NOMO-1 treated with DMSO at 0.1 percent for 48 hours (cell line): ENCODE measurements at regions not wholly inside any gene's neighbourhood (a gene's known extent, or its start where the extent isn't known, plus 50 kb on each side); places are given as distances from the start of the nearest gene placed in this dataset.

Experiments
- DNase-seq: peaks from one replicate; lab custom pipeline; 2025; ENCODE audit not compliant: unreplicated experiment; lab: John Stamatoyannopoulos, UW

DNA sequence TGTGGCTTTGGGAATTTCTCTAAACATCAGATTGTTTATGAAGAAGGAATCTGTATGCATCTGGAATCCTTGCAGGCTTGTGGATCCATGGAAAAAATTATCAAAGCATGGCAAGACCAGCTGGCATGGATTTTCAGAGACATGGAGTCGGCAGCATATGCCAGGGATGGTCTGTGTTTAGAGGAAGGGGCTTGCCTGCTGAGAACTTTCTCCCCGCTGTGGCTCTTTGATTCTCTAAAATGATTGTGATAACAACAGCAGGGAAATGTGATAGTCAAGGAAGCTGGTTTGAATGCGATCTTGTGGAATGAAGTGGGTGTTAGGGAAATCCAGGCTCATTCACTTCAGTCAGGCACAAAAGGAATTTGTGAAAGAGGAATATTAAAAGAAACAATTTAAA, 245.7 kb upstream of the THRB start:
- no peak for DNase-seq

DNA sequence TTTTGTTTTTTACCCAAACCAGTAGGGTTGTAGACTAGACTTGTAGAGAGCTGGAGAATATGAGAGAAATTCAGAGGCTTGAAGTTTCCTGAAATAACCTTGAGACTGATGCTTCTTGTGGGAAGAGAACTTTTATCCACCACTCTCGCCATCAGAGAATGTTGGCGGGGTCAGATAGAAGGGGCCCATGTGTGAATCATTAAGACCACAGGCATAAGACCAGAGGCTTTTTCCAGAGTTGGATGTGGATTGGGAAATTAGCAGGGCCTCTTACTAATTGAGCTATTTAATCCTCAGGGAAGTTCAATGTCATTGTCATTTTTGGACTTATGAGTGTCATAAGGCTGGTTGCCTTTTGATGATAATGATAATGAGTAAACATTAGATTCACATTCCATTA, 246.9 kb upstream of the THRB start:
- DNase-seq = no peak

DNA sequence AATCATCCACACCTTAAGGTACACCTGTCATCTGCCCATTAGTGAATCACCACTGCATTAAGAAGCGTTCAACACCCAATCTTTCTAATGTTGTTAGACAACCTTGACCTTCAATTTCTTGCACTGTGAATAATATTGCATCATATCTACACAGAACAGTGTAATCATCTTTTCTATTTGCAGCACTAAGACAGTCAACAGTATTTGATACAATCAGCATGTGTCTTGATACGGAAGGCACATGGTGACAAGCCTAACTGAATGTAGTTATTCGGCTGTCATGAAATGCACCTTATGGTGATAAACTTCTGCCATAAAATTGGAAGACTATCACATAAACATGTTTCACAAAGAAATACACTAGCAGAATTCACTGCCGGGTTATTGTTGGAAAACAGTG, 253.9 kb upstream of the THRB start:
- DNase-seq = no peak

DNA sequence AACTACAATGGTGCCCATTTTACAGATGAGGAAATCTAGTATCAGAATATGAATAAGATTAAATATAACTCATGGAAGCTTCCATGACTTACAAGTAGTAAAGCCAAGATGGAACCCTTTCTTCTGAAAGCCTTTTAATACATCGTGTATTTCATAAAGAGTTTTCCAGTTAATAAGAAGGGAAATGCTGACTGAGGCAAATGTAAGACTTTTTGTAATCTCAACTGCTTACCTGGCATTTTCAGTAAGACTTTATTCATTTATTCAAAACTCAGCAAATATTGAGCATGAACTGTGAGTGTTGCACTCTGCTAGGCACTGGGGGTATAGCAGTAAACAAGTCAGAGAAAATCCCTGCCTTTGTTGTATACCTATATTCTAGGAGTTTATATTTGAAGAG, 256.4 kb upstream of the THRB start:
- no peak for DNase-seq

DNA sequence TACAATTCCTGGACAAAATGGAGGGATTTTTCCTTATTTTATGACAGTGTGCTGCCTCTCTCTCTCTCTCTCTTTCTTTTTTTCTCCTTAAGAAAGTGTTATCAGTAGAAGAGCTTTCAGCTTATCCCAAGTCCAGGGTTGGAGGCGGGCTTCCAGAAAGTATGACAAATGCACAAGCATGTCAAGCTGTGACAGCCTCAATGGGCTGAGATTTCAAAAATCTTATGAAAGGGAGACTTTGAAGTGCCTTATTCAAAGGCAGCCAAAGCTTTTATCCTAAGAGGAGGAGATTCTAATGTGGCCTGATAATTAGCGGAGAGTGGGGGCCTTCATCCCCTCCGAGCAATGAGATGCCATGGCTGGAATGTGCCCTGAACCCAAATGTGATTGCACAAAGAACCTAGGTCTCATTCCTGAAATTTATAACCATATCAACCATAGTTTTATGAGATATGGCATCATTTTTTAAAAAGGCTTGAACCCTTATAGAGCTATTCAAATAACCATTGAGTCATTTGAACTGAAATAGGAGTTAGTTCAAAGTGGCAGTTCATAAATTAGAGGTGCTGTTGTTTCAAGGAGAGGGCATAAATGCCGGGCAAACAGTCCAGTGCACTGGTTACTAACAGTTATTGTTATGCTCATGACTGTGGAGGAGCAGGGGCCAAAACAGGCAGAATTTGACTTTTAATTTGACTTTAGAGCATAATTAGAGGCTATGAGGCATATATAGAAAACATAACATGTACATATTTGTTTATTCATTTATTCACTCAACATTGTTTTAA, 261.6 kb upstream of the THRB start:
- no peak for DNase-seq

DNA sequence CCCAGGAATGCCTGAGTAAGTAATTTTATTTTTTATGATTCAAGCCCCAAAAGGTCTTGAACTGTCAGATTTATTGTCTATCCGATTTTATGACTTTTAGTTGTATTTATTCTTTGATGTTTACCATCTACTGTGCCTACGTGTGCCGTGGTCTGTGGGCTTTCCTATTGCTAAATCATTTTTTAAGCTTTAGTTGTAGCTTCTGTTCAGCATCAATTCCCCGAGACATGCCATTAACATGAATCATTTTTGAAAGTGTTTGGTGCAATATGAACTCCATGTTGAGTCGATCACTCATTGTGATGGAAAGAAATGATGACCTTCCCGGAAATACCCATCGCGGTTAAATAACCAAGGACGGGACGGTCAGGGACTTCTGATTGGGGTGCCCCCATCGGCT, 268.7 kb upstream of the THRB start:
- DNase-seq = no peak

DNA sequence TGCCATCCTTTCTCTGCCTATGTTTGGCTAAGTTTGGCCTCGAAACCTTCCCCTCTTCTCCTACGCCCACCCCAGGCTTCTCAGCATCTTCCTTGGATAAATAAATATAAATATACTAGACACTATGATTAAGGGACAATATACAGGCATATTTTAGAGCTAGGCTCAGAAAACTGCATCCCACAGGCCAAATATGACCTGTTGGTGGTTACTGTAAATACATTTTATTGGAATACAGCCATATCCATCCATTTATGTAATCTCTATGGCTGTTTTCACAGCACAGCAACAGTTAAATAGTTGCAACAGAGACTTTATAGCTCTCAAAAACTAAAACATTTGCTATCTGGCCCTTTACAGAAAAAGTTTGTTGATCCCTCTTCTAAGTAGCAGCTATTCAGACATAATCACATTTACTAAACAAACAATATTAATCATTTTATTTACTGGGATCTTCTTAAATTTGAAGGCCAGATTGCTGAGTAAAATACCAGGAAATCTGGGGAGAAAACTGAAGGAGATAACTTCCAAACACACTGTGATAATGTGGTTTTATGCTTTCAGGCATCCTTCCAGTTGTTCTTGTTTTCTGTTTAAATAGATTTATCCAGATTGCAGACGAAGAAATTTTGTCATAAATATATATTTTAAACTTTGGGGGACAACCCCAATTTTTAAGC, 269.7 kb upstream of the THRB start:
- DNase-seq = no peak

DNA sequence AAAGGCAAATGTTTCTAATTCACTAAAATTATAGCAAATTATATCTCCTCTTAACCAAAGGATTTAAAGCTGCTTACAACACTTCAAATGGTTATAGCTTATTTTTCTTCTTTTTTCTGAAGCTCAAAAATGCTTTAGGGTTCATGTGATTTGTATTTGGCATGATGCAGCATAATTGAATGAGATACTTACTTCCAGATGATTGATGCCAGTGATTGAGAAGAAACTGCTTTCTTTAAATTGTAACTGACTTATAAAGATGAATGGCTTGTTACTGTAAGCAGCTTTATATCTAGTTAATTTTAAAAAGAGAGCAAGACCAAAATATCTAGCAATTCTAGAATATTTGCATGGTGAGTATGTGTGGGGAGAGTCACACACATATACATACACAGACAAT, 270.7 kb upstream of the THRB start:
- no peak for DNase-seq

DNA sequence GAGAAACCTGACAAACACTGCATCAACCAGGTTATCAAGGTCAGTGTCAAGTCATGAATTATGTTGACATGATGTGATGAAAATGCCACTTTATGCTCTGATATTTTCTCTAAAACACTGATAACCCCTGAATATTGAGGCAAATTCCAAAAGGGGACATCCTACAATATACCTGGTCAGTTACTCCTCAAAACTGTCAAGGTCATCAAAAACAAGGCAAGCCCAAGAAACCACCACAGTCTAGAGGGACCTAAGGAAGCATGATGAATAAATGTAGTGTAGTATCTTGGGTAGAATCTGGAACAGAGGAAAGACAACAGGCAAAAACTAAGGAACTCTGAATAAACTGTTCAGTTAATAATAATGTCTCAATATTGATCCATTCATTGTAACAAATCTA, 275.3 kb upstream of the THRB start:
- DNase-seq = no peak

DNA sequence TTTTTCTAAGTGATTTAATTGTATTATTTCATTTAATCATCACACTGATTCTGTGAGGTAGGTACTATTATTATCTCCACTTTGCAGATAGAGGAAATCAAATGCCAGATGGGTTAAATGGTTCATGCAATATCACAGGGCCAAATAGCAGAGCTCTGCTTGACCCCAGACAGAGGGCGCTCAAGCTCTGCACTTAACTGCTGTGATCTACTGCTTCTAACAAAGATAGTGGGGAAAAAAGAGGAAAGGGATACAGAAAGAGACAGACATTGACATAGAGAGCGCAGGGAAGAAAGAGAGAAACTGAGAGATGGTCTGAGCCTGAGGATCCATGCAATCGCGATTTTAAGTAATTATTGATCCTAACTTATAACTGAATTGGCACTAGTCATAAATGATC, 279.1 kb upstream of the THRB start:
- DNase-seq = peak; percentile 34

DNA sequence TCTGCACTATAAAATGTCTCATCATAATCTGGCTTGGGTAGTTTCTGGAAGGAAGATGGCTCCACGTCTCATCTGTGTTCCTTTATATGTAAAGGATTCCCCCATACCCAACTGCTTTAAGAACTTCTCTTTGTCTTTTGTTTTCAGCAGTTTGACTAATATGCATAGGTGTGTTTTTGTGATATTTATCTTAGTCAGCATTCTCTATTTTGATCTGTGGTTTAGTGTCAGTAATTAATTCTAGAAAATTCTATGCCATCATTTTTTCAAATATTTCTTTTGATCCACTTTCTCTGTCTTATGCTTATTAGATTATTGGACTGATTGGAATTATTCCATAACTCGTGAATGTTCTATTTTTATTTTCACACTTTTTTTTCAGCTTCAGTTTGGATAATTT, 286.3 kb upstream of the THRB start:
- DNase-seq = no peak

DNA sequence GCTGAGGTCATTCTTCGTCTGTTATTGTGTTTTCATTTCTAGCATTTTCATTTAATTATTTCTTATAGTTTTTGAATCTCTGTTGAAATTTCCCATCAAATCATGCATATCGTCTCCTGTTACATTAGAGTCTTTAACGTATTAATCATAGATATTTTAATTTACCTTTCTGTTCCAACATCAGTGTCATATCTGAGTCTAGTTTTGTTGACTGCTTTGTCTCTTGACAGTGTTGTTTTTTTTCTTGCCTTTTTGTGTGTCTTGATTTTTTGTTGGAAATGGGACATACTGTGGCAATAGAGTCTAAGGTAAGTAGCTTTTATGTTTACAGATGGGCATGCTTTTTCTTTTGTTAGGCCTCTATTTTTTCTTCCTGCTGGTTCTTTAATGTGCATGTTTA, 286.8 kb upstream of the THRB start:
- no peak for DNase-seq

DNA sequence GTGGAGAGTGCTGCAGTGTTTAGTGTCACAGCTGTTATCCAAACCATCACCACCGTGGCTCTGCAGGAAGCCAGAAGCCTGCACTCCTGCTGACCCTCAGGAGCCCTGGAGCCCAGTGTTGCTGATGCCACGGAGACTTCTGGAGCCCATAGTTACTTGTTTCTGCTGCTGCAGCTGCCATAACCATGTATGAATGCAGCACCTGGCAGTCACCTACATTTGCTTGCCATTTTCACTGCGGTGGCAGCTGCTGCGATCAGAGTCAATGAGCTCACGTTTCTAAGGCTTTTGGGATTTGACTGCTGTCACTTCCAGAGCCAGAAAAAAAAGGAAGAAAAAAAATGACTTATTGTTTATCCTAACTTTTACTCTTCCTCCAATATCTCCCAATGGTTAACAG, 299.2 kb upstream of the THRB start:
- DNase-seq = no peak

DNA sequence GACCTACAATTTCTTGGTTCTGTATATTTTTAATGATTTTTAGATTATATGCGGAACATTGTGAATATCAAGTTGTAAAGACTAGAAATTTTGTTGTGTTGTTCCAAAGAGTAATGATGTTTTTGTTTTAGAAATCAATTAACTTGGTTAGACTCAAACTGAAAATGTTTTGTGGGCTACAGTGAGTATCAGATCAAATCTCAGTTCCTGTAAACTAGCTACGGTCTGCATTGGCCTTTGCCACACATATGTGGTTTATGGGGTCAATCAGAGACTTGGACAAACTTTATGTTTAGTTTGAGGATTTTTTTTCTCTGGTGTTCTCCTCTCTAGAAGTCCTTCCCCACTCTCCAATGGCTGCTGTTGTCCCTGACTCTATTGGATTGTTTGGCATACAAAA, 308.0 kb upstream of the THRB start:
- DNase-seq = no peak

DNA sequence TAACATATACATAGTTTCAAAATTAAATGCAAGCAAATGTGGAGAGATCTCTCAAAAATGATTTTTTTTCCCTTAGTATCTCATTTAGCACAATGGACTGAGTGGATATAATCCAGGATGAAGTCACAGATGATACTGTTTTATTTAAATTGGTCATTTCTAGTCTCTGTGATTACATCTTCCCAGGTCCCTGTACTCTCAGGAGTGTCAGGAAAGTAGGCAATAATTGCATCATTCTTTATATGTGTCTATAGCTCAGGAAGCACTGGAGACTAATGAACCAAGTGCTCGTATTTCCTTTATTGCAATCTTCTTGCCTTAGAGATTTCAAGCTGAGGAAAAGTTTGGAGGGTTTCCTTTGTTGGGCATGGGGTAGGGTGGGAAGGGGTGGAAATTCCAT, 309.4 kb upstream of the THRB start:
- no peak for DNase-seq

DNA sequence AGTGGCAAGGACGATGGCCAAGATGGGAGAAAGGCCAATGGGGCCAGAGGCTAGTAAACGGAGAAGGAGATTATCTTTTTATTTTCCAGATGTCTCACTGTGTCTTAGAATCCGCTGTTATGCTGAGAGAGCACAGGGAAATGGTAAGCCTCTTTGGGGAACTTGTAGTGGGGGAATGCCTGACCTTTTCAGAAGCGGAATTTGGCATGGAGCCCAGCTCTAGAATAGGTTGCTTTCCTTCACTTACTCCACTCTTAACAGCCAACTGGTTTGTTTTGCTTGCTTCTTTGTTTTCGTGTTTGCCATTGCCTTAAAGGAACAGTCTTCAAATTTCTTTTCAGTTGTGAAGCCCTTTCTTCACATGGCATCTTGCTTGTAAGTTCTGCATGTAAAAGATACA, 316.2 kb upstream of the THRB start:
- no peak for DNase-seq

DNA sequence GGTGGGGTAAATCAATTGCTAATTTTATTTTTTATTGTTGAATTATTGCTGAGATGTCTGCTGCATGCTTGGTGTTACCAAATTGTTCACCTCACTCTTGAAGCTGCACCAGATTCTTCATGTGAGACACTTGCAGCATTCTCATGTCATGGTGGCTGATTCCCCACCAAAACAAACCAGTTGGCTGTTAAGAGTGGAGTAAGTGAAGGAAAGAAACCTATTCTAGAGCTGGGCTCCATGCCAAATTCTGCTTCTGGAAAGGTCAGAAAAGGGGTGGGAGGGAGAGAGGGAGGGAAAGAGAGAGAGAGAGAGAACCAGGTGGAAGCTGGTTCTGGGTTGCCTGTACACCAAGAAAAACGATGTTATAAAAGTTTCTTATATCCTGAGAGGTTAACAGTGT, 317.5 kb upstream of the THRB start:
- no peak for DNase-seq

DNA sequence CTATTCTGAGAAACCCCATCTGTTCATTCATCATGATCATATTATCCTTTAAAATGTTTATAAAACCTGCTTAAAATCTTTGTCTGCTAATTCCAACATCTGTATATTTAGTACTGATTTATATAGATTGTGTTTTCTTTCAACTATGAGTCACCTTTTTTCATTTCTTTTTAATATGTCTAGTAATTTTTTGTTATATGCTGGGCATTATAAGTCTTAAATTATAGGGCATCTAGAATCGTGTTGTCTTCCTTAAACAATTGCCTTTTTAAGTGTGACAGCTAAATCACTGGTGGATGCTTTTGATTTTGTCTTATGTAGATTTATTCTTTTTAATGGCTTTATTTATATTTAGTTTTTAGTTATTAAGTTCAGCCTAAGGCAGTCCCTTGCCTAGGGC, 323.4 kb upstream of the THRB start:
- DNase-seq = no peak

DNA sequence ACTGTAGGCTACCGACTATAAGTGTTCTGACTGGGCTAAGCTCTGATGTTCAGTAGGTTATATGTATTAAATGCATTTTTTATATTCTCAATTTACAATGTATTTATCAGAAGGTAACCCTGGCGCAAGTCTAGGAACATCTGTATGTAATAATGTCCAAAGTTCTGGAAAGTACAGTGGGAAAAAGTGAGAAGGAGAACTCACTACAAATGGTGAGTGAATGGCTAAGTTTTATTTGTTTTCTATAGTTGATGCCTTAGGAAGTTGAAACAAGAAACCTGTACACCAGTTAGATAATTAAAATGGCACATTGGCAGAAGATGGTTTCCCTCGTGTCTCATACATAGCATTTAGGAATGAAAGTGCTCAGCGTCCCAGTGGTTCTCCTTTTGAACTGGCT, 333.4 kb upstream of the THRB start:
- no peak for DNase-seq

DNA sequence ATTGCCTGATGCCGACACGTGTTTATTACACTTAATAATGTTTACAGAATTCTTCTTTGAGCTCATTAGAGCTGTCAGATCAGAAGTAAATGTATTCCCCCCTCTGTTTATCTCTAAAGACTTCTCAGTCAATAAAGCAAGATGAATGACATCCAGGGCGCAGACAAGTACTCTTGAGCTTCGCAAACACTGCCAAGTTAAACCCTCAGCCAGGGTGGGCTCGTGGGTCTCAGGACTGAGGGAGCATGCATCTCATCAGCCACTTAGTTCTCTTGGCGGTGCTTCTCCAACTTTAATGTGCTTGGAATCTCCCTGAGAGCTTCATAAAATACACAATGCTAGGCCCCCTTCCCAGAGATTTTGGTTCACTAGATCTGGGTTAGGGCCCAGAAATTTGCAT, 333.9 kb upstream of the THRB start:
- no peak for DNase-seq

DNA sequence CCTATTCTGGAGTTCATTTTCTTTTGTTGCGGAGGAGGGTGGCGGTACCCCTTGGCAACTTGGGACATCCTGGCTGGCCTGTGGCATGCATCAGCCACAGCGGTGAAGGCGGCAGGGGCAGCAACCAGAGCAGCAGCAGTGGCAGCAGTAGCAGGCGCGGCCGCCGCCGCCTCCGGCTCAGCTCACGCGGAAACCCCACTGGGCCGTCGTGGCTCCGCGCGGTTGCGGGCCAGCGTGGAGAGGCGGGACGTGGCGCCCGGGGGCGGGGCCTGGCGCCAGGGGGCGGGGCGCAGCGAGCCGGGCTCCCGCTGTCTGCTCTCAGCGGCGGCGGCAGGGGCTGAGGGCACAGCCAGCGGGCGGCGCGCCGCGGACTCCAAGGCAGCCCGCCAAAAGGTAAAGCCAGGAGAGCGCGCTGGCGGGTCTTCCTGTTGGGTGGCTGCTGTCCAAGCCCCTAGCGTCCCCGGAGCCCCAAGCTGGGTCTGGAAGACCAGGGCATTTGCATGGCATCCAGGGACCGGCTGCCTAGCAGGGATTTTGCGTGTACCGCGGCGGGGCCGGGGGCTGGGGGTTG, 334.4 kb upstream of the THRB start:
- DNase-seq = no peak

DNA sequence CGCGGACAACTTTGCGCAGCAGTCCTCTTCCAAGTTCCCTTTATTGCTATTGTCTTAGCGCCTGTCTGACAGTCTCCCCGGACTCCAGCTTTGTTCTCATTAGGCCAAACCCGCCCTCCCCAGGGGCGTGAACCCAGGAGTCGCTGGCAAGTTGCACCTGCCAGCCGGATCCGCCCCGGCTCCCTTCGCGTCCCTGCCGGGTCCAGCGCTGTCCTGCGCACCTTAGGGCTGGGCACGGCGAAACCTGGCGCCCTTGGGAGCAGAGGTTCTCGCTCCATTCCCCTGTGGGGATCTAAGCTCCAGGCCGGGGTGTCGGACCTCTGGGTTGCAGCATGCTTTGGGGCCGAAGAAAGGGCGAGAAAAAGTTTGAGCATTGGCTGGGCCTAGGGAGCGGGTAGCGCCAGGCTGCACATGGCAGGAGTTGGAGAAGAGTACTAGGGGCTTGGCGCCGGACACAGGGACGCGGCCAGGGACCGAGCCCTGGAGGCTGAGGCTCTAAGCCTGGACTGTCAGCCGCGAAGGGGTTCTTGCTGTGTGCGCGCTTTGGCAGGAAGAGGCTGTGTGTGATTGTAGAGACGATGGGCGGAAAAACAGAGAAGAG, 335.1 kb upstream of the THRB start:
- DNase-seq = no peak
